HCT116 (cell line): ENCODE measurements at regions not wholly inside any gene's neighbourhood (a gene's known extent, or its start where the extent isn't known, plus 50 kb on each side); places are given as distances from the start of the nearest gene placed in this dataset.

Source experiments
- EZH2phosphoT487 ChIP-seq: fragments of 200-600 bp; IDR thresholded peaks from 2 replicates; pipeline ENCODE4 v1.6.1; 2018; ENCODE audit warnings: antibody characterized with exemption, borderline replicate concordance
- POLR2A ChIP-seq: IDR thresholded peaks from 2 replicates; pipeline ENCODE4 v1.7.0; 2011; ENCODE audit warnings: borderline replicate concordance; ENCODE audit not compliant: insufficient read depth, insufficient read length; ENCODE audit errors: extremely low read depth
- SIN3A ChIP-seq: IDR thresholded peaks from 2 replicates; pipeline ENCODE4 v1.6.1; 2012; ENCODE audit warnings: low read depth

DNA sequence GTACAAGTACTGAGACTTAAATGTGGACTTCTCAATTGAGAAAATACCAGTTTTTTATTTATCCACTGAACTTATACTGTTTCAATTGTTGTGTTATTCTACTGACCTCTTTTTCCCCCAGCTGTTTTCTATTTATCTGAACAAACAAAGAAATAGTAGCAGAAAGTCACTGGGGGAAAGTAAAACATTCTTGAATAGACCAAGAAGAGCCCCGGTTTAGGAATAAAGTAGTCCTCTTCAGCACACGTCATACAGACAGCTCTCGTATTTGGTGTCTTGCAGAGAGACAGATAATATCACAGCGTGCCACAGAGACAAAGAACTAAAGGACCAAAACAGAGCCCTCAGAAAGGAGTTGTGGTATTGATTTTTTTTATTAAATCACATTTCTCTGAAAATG is 1159.1 kb upstream of the CDH8 start:
- TF ChIP-seq POLR2A (no peak), SIN3A (no peak), EZH2phosphoT487 (no peak)
